IMR-90 (cell line): ENCODE measurements at regions not wholly inside any gene's neighbourhood (a gene's known extent, or its start where the extent isn't known, plus 50 kb on each side); places are given as distances from the start of the nearest gene placed in this dataset.
A peak's percentile ranks its signal among the peaks of the same experiment; 100 is the strongest.

ENCODE experiments used
- ATAC-seq: fragments of 200-7000 bp; cut with Tn5 transposase; 2 replicates; pipeline ENCODE4 v1.9.1; 2020; ENCODE audit warnings: low read depth, mild to moderate bottlenecking, moderate library complexity
- BruUV-seq: library from RNA; stranded (reverse); fragments of 400-500 nt; replicated peaks from 2 replicates; lab custom pipeline; 2021; lab: Mats Ljungman, UMichigan
- CTCF ChIA-PET: fragments of 300-600 bp; formaldehyde crosslinking; extraction: SDS; loops from one replicate; lab custom pipeline; 2021; ENCODE audit warnings: antibody characterized with exemption; lab: Yijun Ruan, JAX
- POLR2A ChIA-PET: fragments of 300-600 bp; sonication (Branson Sonifier 250); formaldehyde crosslinking; loops from one replicate; lab custom pipeline; 2022; ENCODE audit warnings: antibody characterized with exemption; ENCODE audit not compliant: unreplicated experiment; lab: Charles Lee
- DNase-seq: peaks from one replicate; pipeline ENCODE4 v3.0.0; 2013
- H2AFZ ChIP-seq: replicated peaks from 2 replicates; pipeline ENCODE3; 2013; ENCODE audit warnings: low read length, mild to moderate bottlenecking; ENCODE audit not compliant: poor library complexity
- H2AK5ac ChIP-seq: 2 replicates; pipeline ENCODE4 v1.6.1; 2013; ENCODE audit warnings: low read depth, low read length, inconsistent platforms
- H2AK9ac ChIP-seq: replicated peaks from 2 replicates; pipeline ENCODE3; 2013; ENCODE audit warnings: mild to moderate bottlenecking, low read depth, low read length, moderate library complexity; ENCODE audit not compliant: poor library complexity
- H2BK120ac ChIP-seq: 2 replicates; pipeline ENCODE4 v1.6.1; 2013; ENCODE audit warnings: low read depth, low read length, inconsistent platforms
- H2BK15ac ChIP-seq: 3 replicates; pipeline ENCODE4 v1.6.1; 2013; ENCODE audit warnings: low read depth, low read length, inconsistent platforms
- H2BK20ac ChIP-seq: 2 replicates; pipeline ENCODE4 v1.6.1; 2013; ENCODE audit warnings: low read depth, mild to moderate bottlenecking, inconsistent platforms, low read length, moderate library complexity
- H2BK5ac ChIP-seq: 2 replicates; pipeline ENCODE4 v1.6.1; 2013; ENCODE audit warnings: mild to moderate bottlenecking, low read depth, low read length, inconsistent platforms; ENCODE audit not compliant: poor library complexity, severe bottlenecking
- H3K14ac ChIP-seq: replicated peaks from 2 replicates; pipeline ENCODE4 v1.6.1; 2013; ENCODE audit warnings: low read depth, low read length, inconsistent platforms
- H3K18ac ChIP-seq: 2 replicates; pipeline ENCODE4 v1.6.1; 2013; ENCODE audit warnings: low read depth, low read length, control low read depth
- H3K23ac ChIP-seq: 2 replicates; pipeline ENCODE4 v1.6.1; 2013; ENCODE audit warnings: low read depth, low read length, inconsistent platforms
- H3K27ac ChIP-seq: 2 replicates; pipeline ENCODE4 v1.5.1; 2013; ENCODE audit warnings: mild to moderate bottlenecking, control low read depth, low read length; ENCODE audit not compliant: insufficient read depth
- H3K27me3 ChIP-seq: 2 replicates; pipeline ENCODE4 v1.6.1; 2013; ENCODE audit warnings: low read length; ENCODE audit not compliant: control insufficient read depth, insufficient read depth
- H3K36me3 ChIP-seq: 2 replicates; pipeline ENCODE4 v1.6.1; 2013; ENCODE audit warnings: low read length, mixed read lengths; ENCODE audit not compliant: control insufficient read depth, insufficient read depth
- H3K4ac ChIP-seq: 2 replicates; pipeline ENCODE4 v1.6.1; 2013; ENCODE audit warnings: low read depth, low read length, inconsistent platforms
- H3K4me1 ChIP-seq: 2 replicates; pipeline ENCODE4 v1.6.1; 2013; ENCODE audit warnings: low read length, mixed read lengths; ENCODE audit not compliant: control insufficient read depth, insufficient read depth
- H3K4me2 ChIP-seq: 2 replicates; pipeline ENCODE4 v1.6.1; 2013; ENCODE audit warnings: low read depth, mild to moderate bottlenecking, control low read depth, low read length, moderate library complexity
- H3K4me3 ChIP-seq: 2 replicates; pipeline ENCODE4 v1.5.1; 2013; ENCODE audit warnings: low read depth, mild to moderate bottlenecking, control low read depth, low read length, moderate library complexity; ENCODE audit not compliant: insufficient read depth
- H3K56ac ChIP-seq: 2 replicates; pipeline ENCODE4 v1.6.1; 2013; ENCODE audit warnings: low read length, inconsistent platforms; ENCODE audit not compliant: insufficient read depth; ENCODE audit errors: extremely low read depth
- H3K79me1 ChIP-seq, 2 experiments: 2 replicates each; pipeline ENCODE4 v1.6.1; 2013; ENCODE audit warnings: low read length in 2 of 2, inconsistent platforms in 1 of 2, low read depth in 1 of 2
- H3K9ac ChIP-seq: 2 replicates; pipeline ENCODE4 v1.6.1; 2013; ENCODE audit warnings: low read depth, low read length, control low read depth
- H3K9me1 ChIP-seq: 2 replicates; pipeline ENCODE4 v1.6.1; 2013; ENCODE audit warnings: low read length, inconsistent platforms; ENCODE audit not compliant: insufficient read depth
- H3K9me3 ChIP-seq: 2 replicates; pipeline ENCODE4 v1.6.1; 2013; ENCODE audit warnings: low read length; ENCODE audit not compliant: control insufficient read depth, insufficient read depth
- H4K20me1 ChIP-seq: 2 replicates; pipeline ENCODE4 v1.6.1; 2013; ENCODE audit warnings: low read length, inconsistent platforms; ENCODE audit not compliant: insufficient read depth
- H4K5ac ChIP-seq: 2 replicates; pipeline ENCODE4 v1.6.1; 2013; ENCODE audit warnings: mild to moderate bottlenecking, low read depth, low read length, control low read depth
- H4K8ac ChIP-seq, 2 experiments: 2 replicates each; pipeline ENCODE4 v1.6.1; 2013; ENCODE audit warnings: low read depth in 2 of 2, low read length in 2 of 2, control low read depth in 1 of 2, inconsistent platforms in 1 of 2
- H4K91ac ChIP-seq: 2 replicates; pipeline ENCODE4 v1.6.1; 2013; ENCODE audit warnings: low read depth, low read length, inconsistent platforms; ENCODE audit not compliant: insufficient read depth
- CEBPB ChIP-seq: IDR thresholded peaks from 2 replicates; pipeline ENCODE4 v1.6.1; 2012; ENCODE audit warnings: low read depth, low read length, improper control_type of control experiment
- CHD1 ChIP-seq: IDR thresholded peaks from 2 replicates; pipeline ENCODE4 v1.6.1; 2012; ENCODE audit warnings: low read depth, low read length, improper control_type of control experiment
- ELK1 ChIP-seq: fragments of 150-350 bp; IDR thresholded peaks from 2 replicates; pipeline ENCODE4 v1.6.1; 2016; ENCODE audit warnings: low read depth, mild to moderate bottlenecking, low read length, moderate library complexity, borderline replicate concordance
- MXI1 ChIP-seq: IDR thresholded peaks from 2 replicates; pipeline ENCODE4 v1.6.1; 2012; ENCODE audit warnings: low read depth, mild to moderate bottlenecking, low read length, moderate library complexity, borderline replicate concordance
- RAD21 ChIP-seq: IDR thresholded peaks from 2 replicates; pipeline ENCODE4 v1.6.1; 2012; ENCODE audit warnings: low read length, improper control_type of control experiment
- RCOR1 ChIP-seq: IDR thresholded peaks from 2 replicates; pipeline ENCODE4 v1.6.1; 2012; ENCODE audit warnings: mild to moderate bottlenecking, low read length, improper control_type of control experiment; ENCODE audit not compliant: insufficient replicate concordance
- SMC3 ChIP-seq: fragments of 150-350 bp; IDR thresholded peaks from 2 replicates; pipeline ENCODE4 v1.6.1; 2016; ENCODE audit warnings: low read depth, mild to moderate bottlenecking, antibody characterized with exemption, low read length, moderate library complexity
- WGBS, 2 experiments: methylation state at CpG; one replicate each; pipeline versions ENCODE4 v1.1.5 to v1.1.7; 2013; ENCODE audit warnings: missing lambda C conversion rate in 2 of 2; ENCODE audit not compliant: insufficient read length in 1 of 2; ENCODE audit errors: extremely low coverage in 2 of 2; 5-methylcytosine and 5-hydroxymethylcytosine counted together
- dilution Hi-C: fragments of 300-500 bp; cut with HindIII; formaldehyde crosslinking; loops from one replicate; pipeline ENCODE4 v1.14.3; 2018; ENCODE audit warnings: low sequenced_read_pairs; ENCODE audit not compliant: unreplicated experiment
- in situ Hi-C: fragments of 300-500 bp; cut with MboI; formaldehyde crosslinking; loops from 3 replicates; pipeline ENCODE4 v1.14.3; 2019; ENCODE audit warnings: low sequenced_read_pairs, inconsistent platforms, mixed read lengths
- intact Hi-C: fragments of 100-400 bp; cut with micrococcal nuclease; formaldehyde crosslinking; loops from 2 replicates; pipeline ENCODE4 v1.10.0; 2022

- Histone ChIP-seq H2AFZ (no peak overlapping the region), H3K56ac (no peak overlapping the region), H2BK15ac (no peak overlapping the region), H3K18ac (no peak overlapping the region), H4K20me1 (no peaks in the 10 kb centered on the region), H3K4me3 (0 out of 2 replicates have a peak overlapping the region, but pooled peaks have one; percentile 33), H3K9me3 (no peaks in the 10 kb centered on the region), H3K9me1 (no peaks in the 10 kb centered on the region), H2BK20ac (no peak overlapping the region), H3K27ac (no peak overlapping the region), H3K79me1 (no peaks in the 10 kb centered on the region), H3K27me3 (no peaks in the 10 kb centered on the region), H3K4me2 (no peak overlapping the region; the same call in 1 of the 2 replicates), H3K9ac (no peak overlapping the region), H3K36me3 (no peaks in the 10 kb centered on the region), H2BK120ac (no peak overlapping the region), H4K91ac (no peak overlapping the region), H3K23ac (no peak overlapping the region), H4K5ac (no peak overlapping the region), H2BK5ac (no peak overlapping the region), H3K4me1 (no peaks in the 10 kb centered on the region), H4K8ac (no peak overlapping the region), H2AK5ac (no peak overlapping the region), H3K4ac (no peak overlapping the region), H3K14ac (no peak overlapping the region), H2AK9ac (no peak overlapping the region)
- in situ Hi-C loops (no loop called here), dilution Hi-C loops (no loop called here), intact Hi-C loops (loop anchor here (1.0 to 2.0 kb wide), 3 partner anchors 17 to 81 kb away; no protein-coding TSS in a partner anchor)
- 60% methylated on average over 1 of the region's 8 CpGs; no CpG with 5 or more reads in 1 of the 2 experiments for WGBS, 2 experiments
- ATAC-seq (no peak), DNase-seq (no peak)
- TF ChIP-seq CHD1 = no peak
- TF ChIP-seq SMC3 = no peak
- no peak for TF ChIP-seq RCOR1
- no peak for TF ChIP-seq MXI1
- TF ChIP-seq ELK1 = no peak
- TF ChIP-seq CEBPB = no peak
- TF ChIP-seq RAD21 = no peak
- CTCF ChIA-PET = no interaction called here
- no TSS peak for BruUV-seq
- POLR2A ChIA-PET = no interaction called here
Measured at GRCh38 chrX:131711478-131711867, 167.6 kb downstream of the OR13H1 start.
